Urinary bladder (tissue), 3 donors: ENCODE measurements at regions not wholly inside any gene's neighbourhood (a gene's known extent, or its start where the extent isn't known, plus 50 kb on each side); places are given as distances from the start of the nearest gene placed in this dataset.

ENCODE experiments used
- DNase-seq: peaks from one replicate; pipeline ENCODE4 v3.0.0-alpha.2; 2015; ENCODE audit errors: extremely low spot score
- H3K27ac ChIP-seq: one replicate; pipeline ENCODE4 v1.5.1; 2013; ENCODE audit warnings: low read depth, mild to moderate bottlenecking, moderate library complexity
- H3K36me3 ChIP-seq: one replicate; pipeline ENCODE4 v1.6.1; 2013; ENCODE audit warnings: mild to moderate bottlenecking, moderate library complexity; ENCODE audit not compliant: insufficient read depth
- H3K4me1 ChIP-seq: one replicate; pipeline ENCODE4 v1.6.1; 2013; ENCODE audit warnings: mild to moderate bottlenecking, moderate library complexity; ENCODE audit not compliant: insufficient read depth
- H3K4me3 ChIP-seq: one replicate; pipeline ENCODE4 v1.5.1; 2013; ENCODE audit warnings: low read depth, low read length
- WGBS: extraction: QIAGEN DNeasy Blood & Tissue Kit; methylation state at CpG from one replicate; pipeline ENCODE4 v1.1.7; 2013; 5-methylcytosine and 5-hydroxymethylcytosine counted together
- donor health status: healthy with polysubstance abuse.
- donor health status: healthy.

- H3K4me1 ChIP-seq: no peaks in the 10 kb centered on the region
- H3K36me3 ChIP-seq: no peaks in the 10 kb centered on the region
- WGBS: 9% methylated on average over 1 of the region's 1 CpG
- H3K27ac ChIP-seq: no peak overlapping the region
- H3K4me3 ChIP-seq: no peak overlapping the region
- no peak for DNase-seq
Observed at GRCh38 chr2:66021296-66021695, 413.6 kb upstream of the MEIS1 start.

- H3K27ac ChIP-seq: no peak overlapping the region
- no peaks in the 10 kb centered on the region for H3K4me1 ChIP-seq
- no peak for DNase-seq
- H3K4me3 ChIP-seq: no peak overlapping the region
- 90% methylated on average over 2 of the region's 2 CpGs for WGBS
- no peaks in the 10 kb centered on the region for H3K36me3 ChIP-seq
Observed at GRCh38 chr2:66017763-66018162, 417.2 kb upstream of the MEIS1 start.

DNA sequence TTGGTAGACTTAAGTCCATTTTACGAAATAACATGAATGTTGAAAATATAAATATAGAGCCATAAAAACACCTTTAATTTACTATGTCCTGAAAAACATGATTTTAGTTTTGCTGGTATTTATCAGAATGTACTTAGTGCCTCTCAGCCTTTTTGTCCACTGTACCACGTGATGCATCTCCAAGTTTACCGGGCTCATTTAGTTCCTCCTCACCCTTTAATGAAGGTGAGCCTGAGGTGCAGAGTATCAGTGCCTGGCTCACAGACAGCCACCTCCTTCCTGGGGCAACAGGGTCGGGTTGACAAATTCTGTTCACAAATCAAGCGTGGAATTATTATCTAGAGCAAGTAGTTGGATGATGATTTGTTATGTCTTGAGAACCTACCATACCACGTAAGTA lies 420.5 kb upstream of the MEIS1 start:
- 94% methylated on average over 6 of the region's 6 CpGs for WGBS
- Histone ChIP-seq H3K36me3 (no peaks in the 10 kb centered on the region), H3K4me3 (no peak overlapping the region), H3K4me1 (no peaks in the 10 kb centered on the region), H3K27ac (no peak overlapping the region)
- no peak for DNase-seq

- Histone ChIP-seq H3K4me1 (no peaks in the 10 kb centered on the region), H3K36me3 (no peaks in the 10 kb centered on the region), H3K4me3 (no peak overlapping the region), H3K27ac (no peak overlapping the region)
- no peak for DNase-seq
Observed at GRCh38 chr2:66013456-66013855, 421.5 kb upstream of the MEIS1 start.

DNA sequence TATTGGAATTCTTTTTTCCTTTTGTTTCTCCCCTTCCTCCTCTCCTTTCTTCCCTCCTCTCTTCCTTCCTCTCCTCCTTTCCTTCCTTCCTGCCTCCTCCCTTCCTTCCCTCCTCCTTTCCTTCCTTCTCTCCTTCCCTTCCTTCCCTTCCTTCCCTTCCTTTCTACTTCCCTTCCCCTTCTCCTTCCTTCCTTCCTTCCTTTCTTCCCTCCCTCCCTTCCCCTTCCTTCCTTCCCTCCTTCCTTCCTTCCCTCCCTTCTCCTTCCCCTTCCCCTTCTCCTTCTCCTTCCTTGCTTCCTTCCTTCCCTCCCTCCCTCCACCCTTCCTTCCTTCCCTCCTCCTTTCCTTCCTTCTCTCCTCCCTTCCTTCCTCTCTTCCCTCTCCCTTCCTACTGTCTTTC lies 431.0 kb upstream of the MEIS1 start:
- H3K27ac ChIP-seq: no peak overlapping the region
- no peak for DNase-seq
- H3K4me1 ChIP-seq: no peaks in the 10 kb centered on the region
- no peaks in the 10 kb centered on the region for H3K36me3 ChIP-seq
- H3K4me3 ChIP-seq: no peak overlapping the region

- WGBS: 72% methylated on average over 2 of the region's 2 CpGs
- H3K27ac ChIP-seq: no peak overlapping the region
- DNase-seq: no peak
- H3K4me1 ChIP-seq: no peaks in the 10 kb centered on the region
- H3K4me3 ChIP-seq: no peak overlapping the region
- no peaks in the 10 kb centered on the region for H3K36me3 ChIP-seq
Observed at GRCh38 chr2:66001538-66001937, 433.4 kb upstream of the MEIS1 start.

DNA sequence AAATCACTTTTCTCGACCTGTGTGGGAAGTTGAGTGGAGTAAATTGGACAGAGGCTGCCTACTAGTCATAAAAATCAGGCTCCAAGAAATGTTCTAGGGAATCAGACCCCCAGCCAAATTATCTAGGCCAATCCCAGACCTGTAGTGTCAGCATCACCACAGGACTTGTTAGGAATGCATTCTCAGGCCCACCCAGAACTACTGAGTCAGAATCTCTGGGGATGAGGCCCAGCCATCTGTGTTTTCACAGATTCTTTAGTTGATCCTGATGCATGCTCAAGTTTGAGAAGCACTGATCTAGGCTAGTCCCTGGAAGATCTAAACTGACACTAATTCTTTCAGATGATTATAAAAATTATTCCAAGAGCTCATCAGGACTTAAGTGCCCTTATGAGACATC lies 434.0 kb upstream of the MEIS1 start:
- 75% methylated on average over 1 of the region's 1 CpG for WGBS

GRCh38 chr2:65999796-66000195 lies 435.1 kb upstream of the MEIS1 start:
- Histone ChIP-seq H3K4me3 (no peak overlapping the region), H3K36me3 (no peaks in the 10 kb centered on the region), H3K4me1 (no peaks in the 10 kb centered on the region), H3K27ac (no peak overlapping the region)
- DNase-seq: no peak
- 42% methylated on average over 2 of the region's 2 CpGs for WGBS

More for the DNA sequence above, 434.0 kb upstream of the MEIS1 start:
- Histone ChIP-seq H3K4me1 (no peaks in the 10 kb centered on the region), H3K27ac (no peak overlapping the region), H3K4me3 (no peak overlapping the region), H3K36me3 (no peaks in the 10 kb centered on the region)
- DNase-seq: no peak

GRCh38 chr2:65999103-65999502 lies 435.8 kb upstream of the MEIS1 start:
- no peak for DNase-seq
- WGBS: 92% methylated on average over 2 of the region's 2 CpGs

GRCh38 chr2:65997961-65998360 lies 437.0 kb upstream of the MEIS1 start:
- no peaks in the 10 kb centered on the region for H3K4me1 ChIP-seq
- no peak overlapping the region for H3K4me3 ChIP-seq
- DNase-seq: no peak
- H3K27ac ChIP-seq: no peak overlapping the region
- no peaks in the 10 kb centered on the region for H3K36me3 ChIP-seq
- whole genome bisulfite sequencing: 0% methylated on average over 1 of the region's 1 CpG

More at GRCh38 chr2:65999103-65999502, 435.8 kb upstream of the MEIS1 start:
- no peaks in the 10 kb centered on the region for H3K36me3 ChIP-seq
- no peak overlapping the region for H3K4me3 ChIP-seq
- H3K27ac ChIP-seq: no peak overlapping the region
- no peaks in the 10 kb centered on the region for H3K4me1 ChIP-seq

DNA sequence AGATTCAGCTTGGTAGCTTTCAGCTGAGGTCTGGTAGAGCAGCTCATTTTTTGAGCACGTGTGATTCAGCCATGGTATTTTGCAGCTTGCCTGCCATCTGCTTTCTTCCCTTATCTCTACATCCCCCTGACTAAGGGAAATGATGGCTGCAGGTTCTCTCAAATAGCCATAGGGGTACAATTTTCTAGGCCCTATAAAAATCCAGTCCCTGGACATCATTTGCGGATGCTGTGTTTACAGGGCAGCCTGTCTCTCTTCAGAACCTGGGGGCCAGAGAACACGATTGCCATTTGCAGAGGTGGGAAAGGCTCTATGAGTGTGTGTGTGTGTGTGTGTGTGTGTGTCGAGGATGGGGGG lies 442.7 kb upstream of the MEIS1 start:
- 61% methylated on average over 4 of the region's 4 CpGs for WGBS
- Histone ChIP-seq H3K4me3 (no peak overlapping the region), H3K4me1 (no peaks in the 10 kb centered on the region), H3K36me3 (no peaks in the 10 kb centered on the region), H3K27ac (no peak overlapping the region)
- DNase-seq: no peak

DNA sequence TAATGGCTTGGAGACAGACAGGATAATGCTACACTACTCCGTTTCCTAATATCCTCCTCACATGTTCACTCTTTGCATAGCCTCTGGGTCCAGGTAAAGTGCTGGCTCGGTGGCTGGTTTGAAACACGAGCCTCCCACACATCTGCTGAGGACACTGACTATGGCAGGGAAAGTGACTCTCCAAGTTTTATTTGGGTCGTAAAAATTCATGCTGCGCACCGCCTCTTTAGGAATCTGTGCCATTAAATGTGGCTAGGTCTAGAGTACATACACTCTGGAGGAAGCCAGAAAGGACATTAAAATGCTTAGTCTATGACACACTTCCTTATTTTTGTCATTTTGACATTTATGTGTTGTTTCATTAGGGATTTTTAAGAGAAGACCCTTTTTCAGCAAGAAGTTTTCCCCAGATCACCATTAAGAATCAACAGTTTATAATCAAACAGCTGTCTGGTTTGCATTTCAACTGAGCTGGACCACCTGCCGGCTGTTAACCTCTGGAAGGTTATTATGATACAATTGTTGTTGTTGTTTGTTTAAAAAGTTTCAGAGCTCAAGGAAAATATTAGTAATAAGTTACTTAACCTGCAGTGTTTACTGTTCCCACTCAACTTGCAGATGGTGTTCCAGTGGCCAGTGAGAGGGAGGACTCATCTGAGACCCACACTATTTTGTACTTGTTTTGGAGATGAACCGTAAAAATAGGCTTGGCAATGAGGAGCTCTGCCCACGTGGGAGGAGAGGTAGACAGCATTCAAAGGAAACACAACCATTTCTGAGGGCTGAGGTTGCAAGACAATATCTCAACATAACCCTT lies 443.3 kb upstream of the MEIS1 start:
- WGBS: 40% methylated on average over 9 of the region's 9 CpGs
- Histone ChIP-seq H3K4me1 (no peaks in the 10 kb centered on the region), H3K36me3 (no peaks in the 10 kb centered on the region), H3K4me3 (no peak overlapping the region), H3K27ac (no peak overlapping the region)
- peak; percentile 82 for DNase-seq

DNA sequence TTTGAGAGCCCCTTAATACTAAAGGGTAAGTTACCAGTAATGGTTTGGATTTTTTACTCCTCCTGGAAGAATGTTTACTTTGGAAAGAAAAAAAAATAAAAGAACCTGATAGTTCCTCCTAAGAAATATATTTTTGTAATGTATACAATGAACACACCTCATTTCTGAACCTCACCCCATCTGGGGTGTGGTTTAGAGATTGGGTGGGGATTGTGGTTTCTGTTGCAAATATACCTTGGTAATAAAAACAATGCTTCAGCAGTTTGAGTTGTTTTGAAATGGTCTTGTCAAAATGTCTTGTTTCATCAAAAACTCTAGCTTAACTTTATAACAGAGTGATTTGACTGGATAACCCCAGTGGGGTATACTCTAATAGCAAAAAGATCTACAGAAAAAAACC lies 448.9 kb upstream of the MEIS1 start:
- Histone ChIP-seq H3K4me3 (no peak overlapping the region), H3K27ac (no peak overlapping the region), H3K36me3 (no peaks in the 10 kb centered on the region), H3K4me1 (no peaks in the 10 kb centered on the region)
- DNase-seq: no peak

GRCh38 chr2:65980531-65980930 lies 454.4 kb upstream of the MEIS1 start:
- WGBS: 84% methylated on average over 1 of the region's 1 CpG
- Histone ChIP-seq H3K36me3 (no peaks in the 10 kb centered on the region), H3K27ac (no peak overlapping the region), H3K4me1 (no peaks in the 10 kb centered on the region), H3K4me3 (no peak overlapping the region)
- DNase-seq: no peak

GRCh38 chr2:65979446-65979845 lies 455.5 kb upstream of the MEIS1 start:
- H3K4me3 ChIP-seq: no peak overlapping the region
- H3K36me3 ChIP-seq: no peaks in the 10 kb centered on the region
- 83% methylated on average over 7 of the region's 7 CpGs for WGBS
- H3K4me1 ChIP-seq: no peaks in the 10 kb centered on the region
- no peak for DNase-seq
- no peak overlapping the region for H3K27ac ChIP-seq
